AG04449 (cell line): ENCODE measurements at regions not wholly inside any gene's neighbourhood (a gene's known extent, or its start where the extent isn't known, plus 50 kb on each side); places are given as distances from the start of the nearest gene placed in this dataset.
"Not testable (repeated sequence)": the region's sequence is repeated elsewhere in the genome, so short reads cannot be mapped to it uniquely, and the experiment has no call there.

Experiments
- CTCF ChIA-PET: fragments of 350-600 bp; formaldehyde crosslinking; extraction: SDS; loops from one replicate; lab custom pipeline; 2021; ENCODE audit warnings: antibody characterized with exemption; lab: Yijun Ruan, JAX
- POLR2A ChIA-PET: fragments of 400-600, 350-600 bp; formaldehyde crosslinking; extraction: SDS; loops from one replicate; lab custom pipeline; 2020; ENCODE audit warnings: antibody characterized with exemption, inconsistent platforms; lab: Yijun Ruan, JAX
- DNase-seq: peaks from one replicate; pipeline ENCODE4 v3.0.0-alpha.2; 2010; ENCODE audit warnings: low read depth, low spot score
- H3K4me3 ChIP-seq: 2 replicates; pipeline ENCODE4 v1.5.1; 2011; ENCODE audit warnings: low read depth, mild to moderate bottlenecking, control low read depth, low read length
- TF ChIP-seq, protein P1 (sequence below): IDR thresholded peaks from one replicate; pipeline ENCODE4 v1.5.1; 2011; ENCODE audit warnings: mild to moderate bottlenecking, moderate library complexity, low read length, control low read depth, inconsistent platforms; ENCODE audit not compliant: insufficient read depth; ENCODE audit errors: missing control alignments

GRCh38 chr10:70985824-70986622 lies 97.7 kb upstream of the PCBD1 start:
- TF ChIP-seq, protein P1, sequence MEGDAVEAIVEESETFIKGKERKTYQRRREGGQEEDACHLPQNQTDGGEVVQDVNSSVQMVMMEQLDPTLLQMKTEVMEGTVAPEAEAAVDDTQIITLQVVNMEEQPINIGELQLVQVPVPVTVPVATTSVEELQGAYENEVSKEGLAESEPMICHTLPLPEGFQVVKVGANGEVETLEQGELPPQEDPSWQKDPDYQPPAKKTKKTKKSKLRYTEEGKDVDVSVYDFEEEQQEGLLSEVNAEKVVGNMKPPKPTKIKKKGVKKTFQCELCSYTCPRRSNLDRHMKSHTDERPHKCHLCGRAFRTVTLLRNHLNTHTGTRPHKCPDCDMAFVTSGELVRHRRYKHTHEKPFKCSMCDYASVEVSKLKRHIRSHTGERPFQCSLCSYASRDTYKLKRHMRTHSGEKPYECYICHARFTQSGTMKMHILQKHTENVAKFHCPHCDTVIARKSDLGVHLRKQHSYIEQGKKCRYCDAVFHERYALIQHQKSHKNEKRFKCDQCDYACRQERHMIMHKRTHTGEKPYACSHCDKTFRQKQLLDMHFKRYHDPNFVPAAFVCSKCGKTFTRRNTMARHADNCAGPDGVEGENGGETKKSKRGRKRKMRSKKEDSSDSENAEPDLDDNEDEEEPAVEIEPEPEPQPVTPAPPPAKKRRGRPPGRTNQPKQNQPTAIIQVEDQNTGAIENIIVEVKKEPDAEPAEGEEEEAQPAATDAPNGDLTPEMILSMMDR, result no peak
- ChIA-PET CTCF (no interaction called here), POLR2A (no interaction called here)
- no peak overlapping the region for H3K4me3 ChIP-seq
- DNase-seq, result no peak

GRCh38 chr10:70986623-70986950 lies 98.2 kb upstream of the PCBD1 start:
- ChIA-PET POLR2A (no interaction called here), CTCF (no interaction called here)
- H3K4me3 ChIP-seq, result no peak overlapping the region
- DNase-seq, result no peak
- TF ChIP-seq, protein P1, result no peak

GRCh38 chr10:70987396-70988130 lies 99.2 kb upstream of the PCBD1 start:
- CTCF ChIA-PET, result no interaction called here
- TF ChIP-seq, protein P1, result no peak
- no peak overlapping the region for H3K4me3 ChIP-seq
- DNase-seq, result no peak
- POLR2A ChIA-PET, result no interaction called here

DNA sequence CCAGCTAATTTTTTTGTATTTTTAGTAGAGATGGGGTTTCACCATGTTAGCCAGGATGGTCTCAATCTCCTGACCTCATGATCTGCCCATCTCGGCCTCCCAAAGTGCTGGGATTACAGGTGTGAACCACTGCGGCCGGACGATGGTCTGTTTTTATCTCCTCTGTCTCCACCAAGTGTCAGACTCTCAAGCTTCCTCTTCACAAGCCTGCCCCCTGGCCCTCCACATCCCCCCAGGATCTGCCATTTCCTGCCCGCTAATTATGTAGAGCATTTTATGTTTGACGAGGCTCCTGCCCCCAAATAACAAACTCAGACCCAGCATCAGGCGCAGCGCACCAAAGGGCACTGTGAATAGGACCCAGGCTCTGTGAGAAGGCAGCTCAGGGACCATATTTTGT lies 101.8 kb upstream of the PCBD1 start:
- CTCF ChIA-PET, POLR2A ChIA-PET, DNase-seq, H3K4me3 ChIP-seq: not testable (repeated sequence)

- POLR2A ChIA-PET, result no interaction called here
- CTCF ChIA-PET, result no interaction called here
These were observed 102.3 kb upstream of the PCBD1 start for GRCh38 chr10:70990681-70991080.

DNA sequence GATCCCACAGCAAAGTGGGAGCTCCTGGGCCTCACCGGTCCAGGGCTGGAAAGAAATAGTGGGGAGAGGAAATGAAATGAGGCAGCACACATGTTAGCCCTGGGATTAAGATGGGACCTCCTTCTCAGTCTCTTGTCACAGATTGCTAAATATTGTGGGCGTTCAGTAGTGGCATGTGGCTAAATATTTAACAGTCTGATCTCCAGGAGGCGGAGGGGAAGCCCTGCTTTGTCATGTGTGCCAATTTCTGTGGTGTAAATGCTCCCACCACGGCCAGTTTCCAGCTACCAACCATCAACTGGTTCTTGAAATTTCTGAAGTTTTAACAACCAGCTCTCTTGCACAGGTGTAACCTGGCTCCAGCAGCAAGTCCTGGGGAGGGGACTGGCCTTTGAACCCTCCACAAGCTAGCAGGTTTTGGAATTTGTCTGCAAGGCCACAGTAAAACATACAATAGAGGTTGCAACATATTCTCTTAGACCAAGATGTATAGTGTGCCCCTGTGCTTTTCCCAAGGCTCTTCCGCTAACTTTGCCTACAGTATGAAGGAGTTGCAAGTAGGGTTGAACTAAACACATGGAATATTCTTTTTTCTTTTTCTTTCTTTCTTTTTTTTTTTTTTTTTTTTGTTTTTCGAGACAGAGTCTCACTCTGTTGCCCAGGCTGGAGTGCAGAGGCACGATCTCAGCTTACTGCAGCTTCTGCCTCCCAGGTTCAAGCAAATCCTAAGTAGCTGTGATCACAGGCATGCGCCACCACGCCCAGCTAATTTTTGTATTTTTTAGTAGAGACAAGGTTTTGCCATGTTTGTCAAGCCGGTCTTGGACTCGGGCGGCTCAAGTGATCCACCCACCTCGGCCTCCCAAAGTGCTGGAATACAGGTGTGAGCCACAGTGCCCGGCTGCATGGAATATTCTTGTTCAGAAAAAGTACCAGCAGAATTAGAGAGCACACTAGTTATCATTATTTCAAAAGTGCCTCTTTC lies 103.1 kb upstream of the PCBD1 start:
- ChIA-PET CTCF (no interaction called here), POLR2A (no interaction called here)
- no peak overlapping the region for H3K4me3 ChIP-seq
- DNase-seq, result no peak
- TF ChIP-seq, protein P1, result no peak

More at GRCh38 chr10:70990681-70991080, 102.3 kb upstream of the PCBD1 start:
- H3K4me3 ChIP-seq, result no peak overlapping the region
- DNase-seq, result no peak
- TF ChIP-seq, protein P1, result no peak
